K562 (cell line): ENCODE measurements at regions not wholly inside any gene's neighbourhood (a gene's known extent, or its start where the extent isn't known, plus 50 kb on each side); places are given as distances from the start of the nearest gene placed in this dataset.

Experiments used
- ATAC-seq: fragments of 200-7000 bp; cut with Tn5 transposase; 3 replicates; pipeline ENCODE4 v1.9.1; 2020; ENCODE audit warnings: moderate library complexity
- BruUV-seq: library from RNA; stranded (reverse); fragments of 400-500 nt; replicated peaks from 2 replicates; lab custom pipeline; 2021; lab: Mats Ljungman, UMichigan
- CTCF ChIA-PET: fragments of 300-600 bp; formaldehyde crosslinking; extraction: SDS; loops from one replicate; lab custom pipeline; 2021; ENCODE audit warnings: low intra/inter-chr PET ratio; lab: Yijun Ruan, JAX
- POLR2A ChIA-PET: fragments of 300-600, 350-650 bp; sonication (Branson Sonifier 250); formaldehyde crosslinking; extraction: SDS; loops from one replicate; lab custom pipeline; 2021; ENCODE audit warnings: antibody characterized with exemption, inconsistent platforms; lab: Yijun Ruan, JAX
- DNase-seq, 4 experiments: peaks; one replicate each; pipeline versions ENCODE4 v3.0.0 to v3.0.0-alpha.2; 2011 to 2018; ENCODE audit warnings: low spot score in 3 of 4, mixed read lengths in 3 of 4; ENCODE audit errors: extremely low read depth in 1 of 4
- FAIRE-seq: peaks from 2 replicates; lab custom pipeline; 2011; peaks lifted over from hg19 to GRCh38; lab: Jason Lieb, UNC
- H2AFZ ChIP-seq: 2 replicates; pipeline ENCODE4 v1.6.0; 2011; ENCODE audit warnings: low read depth, low read length, control low read depth, inconsistent platforms
- H3K27ac ChIP-seq: fragments of 200-600 bp; 3 replicates; pipeline ENCODE4 v1.8.0; 2011; ENCODE audit warnings: low read depth, mild to moderate bottlenecking, control low read depth, inconsistent platforms, low read length, moderate library complexity, mixed read lengths; ENCODE audit errors: extremely low read depth
- H3K27me3 ChIP-seq, 2 experiments: fragments of 300-600 bp in 1 of 2; 2 replicates in 1 of 2; 3 replicates in 1 of 2; pipeline versions ENCODE4 v1.6.0 to v1.8.0; 2011; ENCODE audit warnings: inconsistent platforms in 2 of 2, low read length in 2 of 2, mild to moderate bottlenecking in 1 of 2, mixed read lengths in 1 of 2, moderate library complexity in 1 of 2; ENCODE audit not compliant: control insufficient read depth in 2 of 2, insufficient read depth in 2 of 2
- H3K36me3 ChIP-seq: fragments of 300-600 bp; 3 replicates; pipeline ENCODE4 v1.8.0; 2011; ENCODE audit warnings: mild to moderate bottlenecking, low read length, inconsistent platforms; ENCODE audit not compliant: control insufficient read depth, insufficient read depth
- H3K4me1 ChIP-seq, 2 experiments: fragments of 200-600 bp in 1 of 2; replicated peaks in 1 of 2; 2 replicates in 1 of 2; 3 replicates in 1 of 2; pipeline versions ENCODE4 v1.5.1 to v1.8.0; 2011; ENCODE audit warnings: inconsistent platforms in 2 of 2, low read length in 2 of 2, mild to moderate bottlenecking in 1 of 2, mixed read lengths in 1 of 2, moderate library complexity in 1 of 2; ENCODE audit not compliant: control insufficient read depth in 2 of 2, insufficient read depth in 2 of 2
- H3K4me2 ChIP-seq: 2 replicates; pipeline ENCODE4 v1.6.1; 2011; ENCODE audit warnings: low read length, control low read depth, inconsistent platforms, mixed read lengths; ENCODE audit not compliant: insufficient read depth
- H3K4me3 ChIP-seq: fragments of 200-600 bp; sonication (generic), shearing (Covaris generic); 2 replicates; pipeline ENCODE4 v1.5.1; 2016; ENCODE audit warnings: control low read depth, inconsistent platforms
- H3K79me2 ChIP-seq: fragments of 200-600 bp; 3 replicates; pipeline ENCODE4 v1.8.0; 2011; ENCODE audit warnings: low read length, inconsistent platforms; ENCODE audit not compliant: control insufficient read depth, insufficient read depth
- H3K9ac ChIP-seq, 2 experiments: 2 replicates each; pipeline versions ENCODE4 v1.6.0 to v1.6.1; 2011; ENCODE audit warnings: low read depth in 2 of 2, low read length in 2 of 2, control low read depth in 1 of 2, inconsistent platforms in 1 of 2, mild to moderate bottlenecking in 1 of 2, mixed read lengths in 1 of 2; ENCODE audit not compliant: insufficient read depth in 1 of 2
- H3K9me1 ChIP-seq: one replicate; pipeline ENCODE4 v1.6.0; 2011; ENCODE audit warnings: inconsistent platforms, mild to moderate bottlenecking, low read length, moderate library complexity; ENCODE audit not compliant: control insufficient read depth, insufficient read depth
- H3K9me3 ChIP-seq: replicated peaks from 2 replicates; pipeline ENCODE4 v1.5.1; 2011; ENCODE audit warnings: low read depth, low read length, inconsistent platforms; ENCODE audit not compliant: control insufficient read depth, insufficient read depth
- H4K20me1 ChIP-seq: replicated peaks from 2 replicates; pipeline ENCODE4 v1.6.1; 2011; ENCODE audit warnings: low read length, inconsistent platforms, mixed read lengths; ENCODE audit not compliant: control insufficient read depth, insufficient read depth
- MAZ ChIP-seq, 2 experiments: fragments of 450-650 bp in 1 of 2; sonication (generic) in 1 of 2; formaldehyde crosslinking; IDR thresholded peaks in 1 of 2; conservative IDR thresholded peaks in 1 of 2; 2 replicates each; pipeline versions ENCODE4 v1.4.0 to v1.5.0; 2020; ENCODE audit warnings: mild to moderate bottlenecking in 1 of 2, missing genetic modification reagents in 1 of 2
- NFIC ChIP-seq: fragments of 450-650 bp; IDR thresholded peaks from 2 replicates; pipeline ENCODE4 v1.6.1; 2017; ENCODE audit warnings: mild to moderate bottlenecking, inconsistent platforms
- NR3C1 ChIP-seq: sonication (generic); formaldehyde crosslinking; IDR thresholded peaks from 2 replicates; pipeline ENCODE4 v1.8.1; 2022; ENCODE audit warnings: missing genetic modification reagents
- PRMT5 ChIP-seq: sonication (generic); formaldehyde crosslinking; IDR thresholded peaks from 2 replicates; pipeline ENCODE4 v1.5.0; 2020; ENCODE audit warnings: missing genetic modification reagents
- RBM15 ChIP-seq: fragments of 200-400 bp; formaldehyde crosslinking; IDR thresholded peaks from 2 replicates; pipeline ENCODE4 v1.6.1; 2018; ENCODE audit warnings: mild to moderate bottlenecking, low read length, moderate library complexity; ENCODE audit not compliant: insufficient read depth
- TAL1 ChIP-seq: fragments of 450-650 bp; IDR thresholded peaks from 2 replicates; pipeline ENCODE4 v1.6.1; 2016; ENCODE audit warnings: mild to moderate bottlenecking
- ZBTB1 ChIP-seq: sonication (generic); formaldehyde crosslinking; IDR thresholded peaks from 2 replicates; pipeline ENCODE4 v1.8.1; 2023; ENCODE audit warnings: missing genetic modification reagents, low read depth, mild to moderate bottlenecking, borderline replicate concordance
- ZBTB7A ChIP-seq: IDR thresholded peaks from 2 replicates; pipeline ENCODE4 v1.6.1; 2011; ENCODE audit warnings: low read depth, mild to moderate bottlenecking, low read length, moderate library complexity, borderline replicate concordance; ENCODE audit not compliant: control insufficient read depth
- WGBS: fragments of 100-300 bp; shearing (Covaris generic); methylation state at CpG from one replicate; pipeline ENCODE4 v1.1.6; 2016; ENCODE audit warnings: low coverage, mixed read lengths; ENCODE audit not compliant: insufficient coverage; ENCODE audit errors: missing lambda C conversion rate; 5-methylcytosine and 5-hydroxymethylcytosine counted together
- in situ Hi-C: fragments of 300-500 bp; cut with MboI; formaldehyde crosslinking; loops from 4 replicates; pipeline ENCODE4 v1.15.0; 2018; ENCODE audit warnings: inconsistent platforms, mixed read lengths
- intact Hi-C: fragments of 100-400 bp; cut with micrococcal nuclease; formaldehyde crosslinking; loops from 2 replicates; pipeline ENCODE4 v1.14.2; 2022
- TF ChIP-seq, protein P1 (sequence below): sonication (generic); formaldehyde crosslinking; IDR thresholded peaks from 2 replicates; pipeline ENCODE4 v1.8.0; 2022; ENCODE audit warnings: missing genetic modification reagents, mild to moderate bottlenecking, moderate library complexity, borderline replicate concordance
- TF ChIP-seq, protein P2 (sequence below): sonication (generic); formaldehyde crosslinking; IDR thresholded peaks from 2 replicates; pipeline ENCODE4 v1.4.0; 2020; ENCODE audit warnings: mild to moderate bottlenecking, missing genetic modification reagents

DNA sequence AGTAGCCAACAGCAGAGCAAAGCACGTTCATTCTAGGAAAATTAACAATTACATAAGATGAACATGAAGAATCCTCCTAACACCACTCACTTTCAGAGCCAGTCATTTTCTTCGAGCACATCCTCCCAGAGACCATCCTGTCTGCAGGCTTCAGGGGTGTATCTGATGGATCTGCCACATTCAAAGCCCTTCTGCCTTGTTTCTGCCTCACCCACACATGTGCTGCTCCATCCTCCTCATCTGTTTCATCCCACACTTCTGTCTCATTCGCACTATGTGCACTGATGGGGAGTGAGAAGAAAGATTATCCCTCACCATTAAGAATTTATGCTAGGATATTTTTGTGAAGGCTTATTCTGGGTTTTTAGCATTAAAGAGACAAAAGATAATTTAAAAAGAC, 287.9 kb upstream of the PKDCC start:
- ATAC-seq (no peak), DNase-seq (no peak), FAIRE-seq (no peak)
- Histone ChIP-seq H3K9me3 (no peaks in the 10 kb centered on the region), H3K79me2 (no peaks in the 10 kb centered on the region), H3K9ac (no peak overlapping the region), H3K4me3 (no peak overlapping the region), H3K36me3 (no peaks in the 10 kb centered on the region), H3K4me1 (no peaks in the 10 kb centered on the region), H3K9me1 (no peaks in the 10 kb centered on the region), H4K20me1 (no peaks in the 10 kb centered on the region), H3K27me3 (no peaks in the 10 kb centered on the region), H3K4me2 (no peak overlapping the region), H2AFZ (no peak overlapping the region), H3K27ac (no peak overlapping the region)
- TF ChIP-seq RBM15 (no peak), NFIC (no peak), ZBTB1 (CRISPR knock-in tag) (no peak), PRMT5 (CRISPR knock-in tag) (no peak), MAZ (CRISPR knock-in tag; conservative IDR thresholded peaks at IDR 0.05 in 1 of 2, IDR thresholded peaks at IDR 0.05 in 1 of 2) (no peak), NR3C1 (CRISPR knock-in tag) (no peak), ZBTB7A (no peak), TAL1 (no peak)
- TF ChIP-seq, protein P1, sequence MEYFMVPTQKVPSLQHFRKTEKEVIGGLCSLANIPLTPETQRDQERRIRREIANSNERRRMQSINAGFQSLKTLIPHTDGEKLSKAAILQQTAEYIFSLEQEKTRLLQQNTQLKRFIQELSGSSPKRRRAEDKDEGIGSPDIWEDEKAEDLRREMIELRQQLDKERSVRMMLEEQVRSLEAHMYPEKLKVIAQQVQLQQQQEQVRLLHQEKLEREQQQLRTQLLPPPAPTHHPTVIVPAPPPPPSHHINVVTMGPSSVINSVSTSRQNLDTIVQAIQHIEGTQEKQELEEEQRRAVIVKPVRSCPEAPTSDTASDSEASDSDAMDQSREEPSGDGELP (CRISPR knock-in tag): no peak
- TF ChIP-seq, protein P2, sequence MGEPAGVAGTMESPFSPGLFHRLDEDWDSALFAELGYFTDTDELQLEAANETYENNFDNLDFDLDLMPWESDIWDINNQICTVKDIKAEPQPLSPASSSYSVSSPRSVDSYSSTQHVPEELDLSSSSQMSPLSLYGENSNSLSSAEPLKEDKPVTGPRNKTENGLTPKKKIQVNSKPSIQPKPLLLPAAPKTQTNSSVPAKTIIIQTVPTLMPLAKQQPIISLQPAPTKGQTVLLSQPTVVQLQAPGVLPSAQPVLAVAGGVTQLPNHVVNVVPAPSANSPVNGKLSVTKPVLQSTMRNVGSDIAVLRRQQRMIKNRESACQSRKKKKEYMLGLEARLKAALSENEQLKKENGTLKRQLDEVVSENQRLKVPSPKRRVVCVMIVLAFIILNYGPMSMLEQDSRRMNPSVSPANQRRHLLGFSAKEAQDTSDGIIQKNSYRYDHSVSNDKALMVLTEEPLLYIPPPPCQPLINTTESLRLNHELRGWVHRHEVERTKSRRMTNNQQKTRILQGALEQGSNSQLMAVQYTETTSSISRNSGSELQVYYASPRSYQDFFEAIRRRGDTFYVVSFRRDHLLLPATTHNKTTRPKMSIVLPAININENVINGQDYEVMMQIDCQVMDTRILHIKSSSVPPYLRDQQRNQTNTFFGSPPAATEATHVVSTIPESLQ (CRISPR knock-in tag): no peak
- BruUV-seq: no TSS peak
- 0% methylated on average over 3 of the region's 3 CpGs for WGBS
- CTCF ChIA-PET: interaction anchor here (0.5 kb wide), 1 partner anchor 1516 kb away, joined by 3 read pairs; no protein-coding TSS in a partner anchor
- POLR2A ChIA-PET: interaction anchor here (1.1 kb wide), 1 partner anchor 14 kb away, joined by 5 read pairs; no protein-coding TSS in a partner anchor
- in situ Hi-C loops (no loop called here), intact Hi-C loops (no loop called here)
